HK-2 (cell line): ENCODE measurements at regions not wholly inside any gene's neighbourhood (a gene's known extent, or its start where the extent isn't known, plus 50 kb on each side); places are given as distances from the start of the nearest gene placed in this dataset.
"Not testable (repeated sequence)": the region's sequence is repeated elsewhere in the genome, so short reads cannot be mapped to it uniquely, and the experiment has no call there.

Source experiments
- DNase-seq: peaks from one replicate; pipeline ENCODE4 v3.0.0-alpha.2; 2018; ENCODE audit not compliant: unreplicated experiment

- no peak for DNase-seq
Observed at GRCh38 chr3:157857440-157857839, 248.8 kb downstream of the SHOX2 start.

DNA sequence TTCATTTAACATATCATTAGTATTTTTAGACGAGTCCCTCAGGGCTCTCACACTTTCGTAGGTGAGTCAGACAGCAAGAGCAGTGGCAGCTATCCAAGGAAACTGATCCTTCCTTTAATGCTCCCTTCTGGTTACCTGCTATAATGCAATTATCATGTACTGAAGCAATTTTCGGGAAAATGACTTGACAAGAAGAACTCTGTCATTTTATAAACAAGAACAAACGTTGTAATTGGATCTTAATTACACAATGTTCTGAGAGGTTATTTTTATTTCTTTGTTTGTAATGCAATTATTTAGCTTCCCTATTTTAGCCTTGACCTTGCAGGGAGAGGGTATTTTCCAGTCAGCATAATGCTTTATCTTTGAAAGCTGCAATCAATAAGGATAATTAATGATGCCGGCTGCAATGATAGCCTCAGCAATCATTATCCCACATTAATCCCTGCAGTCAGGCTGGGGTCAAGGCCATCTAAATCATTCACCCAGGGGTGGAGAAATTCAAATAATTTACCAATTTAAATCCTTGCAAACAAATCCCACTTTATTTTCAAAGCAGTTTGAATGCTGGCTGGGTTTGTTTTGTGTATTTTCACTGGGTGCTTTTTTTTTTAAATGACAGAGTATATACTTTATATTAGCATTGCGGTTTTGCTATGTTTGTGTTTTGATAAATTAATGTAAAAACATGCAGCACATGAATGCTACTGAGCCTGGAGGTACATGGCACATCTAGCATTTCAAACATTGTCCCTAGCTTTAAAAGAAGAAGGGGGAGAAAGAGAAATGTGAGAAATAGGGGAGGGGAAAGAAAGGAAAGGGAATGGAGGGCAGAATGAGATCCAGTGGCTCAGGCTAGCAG lies 249.9 kb downstream of the SHOX2 start:
- DNase-seq: no peak

DNA sequence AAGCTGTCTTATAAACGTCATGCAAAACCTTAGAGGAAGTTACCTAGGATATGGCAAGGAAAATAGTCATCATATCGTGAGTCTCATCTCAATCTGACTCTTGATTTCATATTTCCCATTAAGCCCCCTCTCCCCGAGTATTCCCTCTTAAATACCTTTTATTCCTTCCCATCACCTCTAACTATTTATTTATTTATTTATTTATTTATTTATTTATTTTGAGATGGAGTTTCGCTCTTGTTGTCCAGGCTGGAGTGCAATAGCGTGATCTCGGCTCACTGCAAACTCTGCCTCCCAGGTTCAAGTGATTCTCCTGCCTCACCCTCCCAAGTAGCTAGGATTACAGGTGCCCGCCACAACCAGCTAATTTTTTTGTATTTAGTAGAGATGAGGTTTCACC lies 260.4 kb downstream of the SHOX2 start:
- DNase-seq: not testable (repeated sequence)

DNA sequence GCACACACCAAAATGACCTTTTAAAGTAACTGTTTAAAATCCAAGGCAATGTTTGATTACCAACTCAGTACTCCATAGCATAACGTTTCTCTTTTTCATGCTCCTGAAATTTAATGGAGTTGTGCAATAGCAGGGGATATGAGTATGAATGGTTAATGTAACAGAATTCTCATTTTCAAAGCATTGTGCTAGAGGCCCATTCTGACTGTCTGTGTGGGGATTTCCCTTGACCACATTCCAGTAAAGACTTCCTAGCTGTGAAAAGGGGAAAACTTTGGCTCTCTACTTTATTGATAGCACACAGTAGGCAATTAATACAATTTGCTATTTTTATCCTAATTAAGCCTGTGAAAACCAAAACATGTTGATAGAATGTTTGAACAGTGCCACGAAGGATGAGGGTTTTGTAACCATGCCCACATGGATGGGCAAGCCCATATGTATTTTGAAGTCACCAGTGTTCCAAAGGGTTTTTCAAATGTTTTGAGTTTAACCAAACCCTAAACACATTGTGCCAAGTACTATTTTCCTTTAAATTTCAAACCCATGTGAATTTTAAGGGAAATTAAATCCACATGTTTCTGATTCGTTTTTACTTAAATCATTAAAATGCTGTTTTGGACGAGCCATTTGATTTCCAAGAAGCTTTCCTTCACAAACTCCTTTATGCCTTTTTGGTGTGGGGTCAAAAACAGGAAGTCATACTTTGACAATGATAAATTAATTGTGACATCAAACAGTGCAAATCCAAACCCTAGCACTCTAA lies 261.2 kb downstream of the SHOX2 start:
- no peak for DNase-seq

DNA sequence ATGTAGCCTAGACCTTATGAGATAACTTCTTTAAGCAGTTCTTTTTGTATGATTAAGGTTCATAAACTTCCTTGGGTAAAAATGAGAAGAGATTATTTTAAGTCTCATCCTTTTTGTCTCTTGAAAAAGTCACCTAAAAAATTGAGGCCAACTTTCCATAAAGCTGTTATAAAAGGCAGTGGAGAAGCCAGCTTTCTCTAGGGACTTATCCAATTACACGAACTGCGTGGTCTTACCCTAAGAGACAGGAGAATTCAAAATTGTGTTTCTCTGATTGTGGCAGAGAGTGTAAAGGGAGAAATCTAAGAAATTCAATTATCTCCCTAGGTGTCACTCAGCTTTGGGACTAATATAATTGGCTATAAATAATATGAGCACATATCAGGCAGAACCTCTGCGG lies 262.0 kb downstream of the SHOX2 start:
- DNase-seq: no peak

- no peak for DNase-seq
Observed at GRCh38 chr3:157841029-157841428, 265.2 kb downstream of the SHOX2 start.

GRCh38 chr3:157840564-157840963 lies 265.7 kb downstream of the SHOX2 start:
- DNase-seq: no peak

DNA sequence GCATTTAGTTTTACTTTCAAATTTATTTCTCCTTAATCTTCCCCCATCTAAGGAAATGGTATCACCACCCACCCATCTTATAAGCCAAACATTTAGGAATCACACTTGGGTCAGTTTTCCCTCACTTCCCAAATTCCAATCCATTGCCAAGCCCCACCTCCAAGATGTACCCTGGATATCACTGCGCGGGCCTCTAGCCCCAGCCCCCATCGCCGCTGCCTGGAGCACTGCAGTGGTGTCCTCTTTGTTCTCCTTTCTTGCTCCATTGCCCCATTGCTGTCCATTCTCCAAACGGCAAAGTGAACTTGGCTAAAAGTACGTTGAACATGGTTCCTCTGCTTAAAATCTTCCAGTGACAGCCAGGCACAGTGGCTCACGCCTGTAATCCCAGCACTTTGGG lies 267.8 kb downstream of the SHOX2 start:
- no peak for DNase-seq

DNA sequence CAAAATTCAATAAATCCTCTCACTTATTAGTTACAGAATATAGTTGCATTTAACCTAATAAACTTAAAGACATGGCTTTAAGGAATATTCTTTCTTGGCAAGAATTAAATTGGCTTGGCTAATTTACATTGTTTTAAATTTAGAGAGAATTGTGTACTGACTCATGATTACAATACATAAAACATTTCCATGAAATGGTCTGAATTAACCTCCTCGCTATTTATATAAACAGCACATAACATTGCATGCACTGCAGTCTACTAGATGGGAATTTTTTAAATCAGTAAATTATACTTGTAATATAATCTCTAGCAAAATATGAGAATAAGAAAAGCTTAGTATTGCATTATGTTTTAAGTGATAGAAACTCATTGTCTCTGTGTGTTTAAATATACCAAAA lies 268.9 kb downstream of the SHOX2 start:
- DNase-seq: no peak

DNA sequence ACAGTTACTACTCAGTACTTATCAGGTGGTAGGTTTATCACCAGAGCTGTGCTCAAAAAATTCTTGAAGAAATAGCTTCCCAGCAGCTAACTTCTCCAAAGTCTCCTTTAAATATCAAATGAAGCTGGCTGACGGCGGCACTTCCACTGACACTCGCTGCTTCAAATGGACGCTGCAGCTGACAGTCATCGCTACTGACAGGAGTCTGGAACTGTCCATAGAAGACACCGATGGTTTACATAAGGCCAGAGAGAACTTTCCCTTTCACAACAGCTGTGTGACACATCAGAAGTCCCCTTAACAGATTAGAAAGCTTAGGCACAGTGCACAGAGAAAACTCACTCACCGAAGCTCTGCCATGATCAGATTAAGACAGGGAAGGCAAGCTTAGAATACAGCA lies 270.2 kb downstream of the SHOX2 start:
- DNase-seq: no peak

GRCh38 chr3:157832588-157832987 lies 273.6 kb downstream of the SHOX2 start:
- no peak for DNase-seq

DNA sequence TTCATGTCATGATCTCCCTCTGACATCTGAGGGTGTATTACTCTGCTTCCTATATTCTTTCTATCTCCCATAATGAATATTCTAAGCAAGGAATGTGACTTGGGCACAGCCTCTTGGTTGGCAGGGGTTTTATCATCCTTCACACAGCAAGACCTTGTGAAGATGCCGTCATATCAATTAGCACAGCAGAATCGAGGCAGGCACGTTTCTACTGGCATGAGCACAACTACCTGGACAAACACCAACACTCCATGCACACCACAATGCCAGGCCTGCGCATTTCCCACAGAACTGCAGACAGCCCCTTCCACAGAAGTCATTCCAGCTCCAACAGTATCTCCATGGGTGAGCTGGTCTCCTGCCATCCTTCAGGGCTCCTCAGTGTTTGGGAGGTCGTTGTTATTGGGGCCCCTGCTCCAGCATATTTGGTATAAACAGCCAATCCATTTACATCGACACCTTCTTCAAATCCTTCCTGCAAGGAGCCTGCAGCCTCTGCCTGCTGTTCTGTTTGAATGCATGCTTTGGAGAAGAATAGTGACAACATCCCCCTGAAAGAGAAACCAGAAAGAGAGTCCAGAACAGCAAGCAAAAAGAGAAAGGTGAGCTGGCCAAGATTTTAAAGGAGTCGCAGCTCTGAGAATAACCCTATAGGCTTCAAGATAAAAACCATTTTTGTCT lies 275.5 kb downstream of the SHOX2 start:
- DNase-seq: no peak

- DNase-seq: no peak
Observed at GRCh38 chr3:157829786-157830185, 276.4 kb downstream of the SHOX2 start.

- no peak for DNase-seq
Observed at GRCh38 chr3:157824281-157824680, 281.9 kb downstream of the SHOX2 start.

- DNase-seq: no peak
Observed at GRCh38 chr3:157823050-157823449, 283.2 kb downstream of the SHOX2 start.

DNA sequence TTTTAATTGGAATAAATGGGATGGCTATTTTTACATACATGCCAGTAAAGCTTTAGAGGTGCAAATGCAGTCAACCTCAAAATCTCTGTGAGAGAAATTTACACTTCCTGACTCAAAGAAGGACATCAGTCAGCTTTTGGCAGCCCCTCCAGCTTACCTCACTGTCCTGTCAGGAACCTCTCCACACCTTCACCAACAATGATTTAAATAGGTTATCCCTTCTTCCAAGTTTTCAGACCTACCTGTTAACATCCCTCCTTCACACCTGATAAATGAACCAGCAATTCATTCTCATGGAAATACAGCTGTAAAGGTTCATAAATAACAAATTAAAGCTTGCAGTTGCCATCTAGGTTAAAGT lies 286.1 kb downstream of the SHOX2 start:
- DNase-seq: no peak

- DNase-seq: no peak
Observed at GRCh38 chr3:157819270-157820156, 286.7 kb downstream of the SHOX2 start.

DNA sequence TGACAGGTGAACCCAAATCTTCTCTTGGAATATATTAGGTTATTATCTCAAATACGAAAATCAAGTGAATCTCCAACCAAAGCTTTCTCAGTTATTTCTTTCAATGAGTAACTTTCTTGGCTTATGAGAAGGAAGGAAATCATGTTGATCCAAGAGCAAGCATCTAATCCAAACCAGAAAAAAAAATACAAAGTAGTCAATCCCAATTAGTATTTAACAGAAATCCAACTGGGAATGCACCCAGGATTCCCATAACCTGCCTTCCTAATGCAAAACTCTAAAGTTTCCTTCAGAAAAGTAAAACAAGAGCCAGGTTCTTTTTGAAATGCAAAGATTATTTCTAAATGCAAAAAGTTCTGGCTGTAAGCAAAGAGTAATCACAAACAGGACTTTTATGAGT lies 289.3 kb downstream of the SHOX2 start:
- no peak for DNase-seq

GRCh38 chr3:157816296-157816695 lies 289.9 kb downstream of the SHOX2 start:
- DNase-seq: no peak

- DNase-seq: no peak
Observed at GRCh38 chr3:157815739-157816138, 290.5 kb downstream of the SHOX2 start.

DNA sequence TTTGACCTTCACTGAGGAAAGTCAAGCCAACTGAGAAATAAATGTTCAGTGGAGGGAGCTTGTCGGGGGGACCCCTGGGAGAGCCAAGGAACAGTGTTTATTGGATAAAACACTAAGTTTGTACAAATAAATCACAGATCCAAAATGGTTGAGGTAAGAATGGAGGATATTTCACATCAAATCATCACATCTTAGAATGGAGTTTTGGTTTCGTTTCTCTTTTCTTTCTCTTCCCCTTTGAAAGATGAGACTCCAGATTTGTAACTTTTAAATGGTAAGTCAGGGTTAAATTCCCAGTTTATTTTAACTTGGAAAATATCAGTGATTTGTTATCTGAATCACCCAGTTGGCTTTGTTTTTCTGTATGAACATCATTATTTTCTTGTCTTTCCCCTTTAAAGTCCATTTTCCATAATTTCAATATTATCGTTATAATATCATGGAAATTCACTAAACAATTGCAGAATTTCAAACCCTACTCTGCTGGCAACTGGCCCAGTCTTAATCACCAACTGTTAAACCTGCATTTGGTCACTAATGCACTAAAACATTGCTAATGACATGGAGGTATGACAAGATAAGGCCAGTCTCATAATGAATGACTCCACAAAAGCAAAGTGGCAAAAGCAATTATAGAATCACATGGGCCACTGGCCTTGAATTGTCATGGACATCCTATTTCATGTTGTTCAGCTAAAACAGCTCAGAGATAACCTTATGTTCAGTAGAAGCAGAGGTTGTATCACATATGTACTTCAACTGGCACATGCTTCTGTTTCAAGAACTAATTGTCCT lies 295.1 kb downstream of the SHOX2 start:
- no peak for DNase-seq
